ENCODE measurements at regions not wholly inside any gene's neighbourhood (a gene's known extent, or its start where the extent isn't known, plus 50 kb on each side); places are given as distances from the start of the nearest gene placed in this dataset.
"Not testable (repeated sequence)": the region's sequence is repeated elsewhere in the genome, so short reads cannot be mapped to it uniquely, and the experiment has no call there.

- H3K27me3 Mint-ChIP-seq (ENCODE audit: low read depth), result peaks cover 1% of the 10 kb centered on the region
- intact Hi-C loops (cut with micrococcal nuclease), result no loop called here
- CTCF ChIA-PET, result no interaction called here
These were observed 147.8 kb upstream of the ARHGAP20 start for GRCh38 chr11:110859998-110860397.

GRCh38 chr11:110859240-110859840 is 147.1 kb upstream of the ARHGAP20 start:
- no peak for DNase-seq
- Mint-ChIP-seq H3K27ac (no peak overlapping the region), H3K9me3 (no peaks in the 10 kb centered on the region), H3K4me3 (no peak overlapping the region), H3K4me1 (ENCODE audit: low read depth) (no peaks in the 10 kb centered on the region), H3K36me3 (ENCODE audit: low read depth) (no peaks in the 10 kb centered on the region), H3K27me3 (ENCODE audit: low read depth) (peaks cover 1% of the 10 kb centered on the region)
- CTCF ChIA-PET, result no interaction called here
- intact Hi-C loops (cut with micrococcal nuclease), result no loop called here

More at GRCh38 chr11:110859998-110860397, 147.8 kb upstream of the ARHGAP20 start:
- no peak overlapping the region for H3K27ac Mint-ChIP-seq
- H3K36me3 Mint-ChIP-seq (ENCODE audit: low read depth), result no peaks in the 10 kb centered on the region
- no peaks in the 10 kb centered on the region for H3K4me1 Mint-ChIP-seq (ENCODE audit: low read depth)
- no peak for DNase-seq
- H3K4me3 Mint-ChIP-seq, result no peak overlapping the region
- no peaks in the 10 kb centered on the region for H3K9me3 Mint-ChIP-seq

- Mint-ChIP-seq H3K27ac (no peak overlapping the region), H3K4me3 (no peak overlapping the region), H3K9me3 (no peaks in the 10 kb centered on the region), H3K4me1 (ENCODE audit: low read depth) (no peaks in the 10 kb centered on the region), H3K27me3 (ENCODE audit: low read depth) (peaks cover 1% of the 10 kb centered on the region), H3K36me3 (ENCODE audit: low read depth) (no peaks in the 10 kb centered on the region)
- intact Hi-C loops (cut with micrococcal nuclease), result no loop called here
- CTCF ChIA-PET, result no interaction called here
- no peak for DNase-seq
These were observed 146.3 kb upstream of the ARHGAP20 start for GRCh38 chr11:110858547-110858921.

- Mint-ChIP-seq H3K27ac (no peak overlapping the region), H3K27me3 (ENCODE audit: low read depth) (peaks cover 1% of the 10 kb centered on the region), H3K4me3 (no peak overlapping the region), H3K4me1 (ENCODE audit: low read depth) (no peaks in the 10 kb centered on the region), H3K9me3 (no peaks in the 10 kb centered on the region), H3K36me3 (ENCODE audit: low read depth) (no peaks in the 10 kb centered on the region)
- intact Hi-C loops (cut with micrococcal nuclease), result no loop called here
- DNase-seq, result no peak
- CTCF ChIA-PET, result no interaction called here
These were observed 145.8 kb upstream of the ARHGAP20 start for GRCh38 chr11:110857892-110858546.

DNA sequence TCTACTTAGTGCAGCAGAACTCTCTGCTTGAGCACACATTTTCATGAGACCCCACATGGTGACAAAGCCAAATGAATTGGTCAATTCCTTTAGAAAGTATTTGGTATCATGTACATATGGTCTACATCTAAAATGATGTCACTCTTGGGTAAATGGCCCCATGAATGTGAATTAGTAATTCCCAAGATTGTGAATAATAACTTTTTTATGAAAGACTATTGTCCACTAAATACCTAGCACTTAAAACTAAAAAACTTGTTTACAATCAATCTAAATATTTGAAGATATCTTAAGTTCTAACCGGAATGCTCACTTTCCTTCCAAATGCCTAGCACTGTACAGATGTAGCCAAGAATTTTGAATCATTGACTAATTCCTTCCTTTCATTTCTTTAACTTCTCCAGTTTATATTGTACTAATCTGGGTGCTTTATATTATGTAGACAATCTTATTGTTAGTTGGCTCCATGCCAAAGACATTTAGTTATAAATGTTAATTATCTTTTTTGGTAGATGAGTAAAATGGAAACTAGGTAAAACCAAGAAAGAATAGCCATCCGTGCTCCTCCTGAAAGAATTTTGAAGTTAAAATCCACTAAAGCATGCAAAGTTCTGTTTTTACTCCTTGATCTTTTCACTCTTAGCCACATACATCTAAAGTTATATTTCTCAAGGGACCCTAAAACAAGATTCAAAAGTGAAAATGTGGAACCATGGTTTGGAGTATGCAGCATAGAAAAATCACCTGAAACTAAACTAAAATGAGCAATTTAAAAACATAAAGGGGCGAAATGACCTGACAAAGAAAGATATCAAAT is 145.0 kb upstream of the ARHGAP20 start:
- CTCF ChIA-PET, result no interaction called here
- H3K27ac Mint-ChIP-seq, result no peak overlapping the region
- H3K4me3 Mint-ChIP-seq, result no peak overlapping the region
- no peaks in the 10 kb centered on the region for H3K9me3 Mint-ChIP-seq
- H3K4me1 Mint-ChIP-seq (ENCODE audit: low read depth), result no peaks in the 10 kb centered on the region
- DNase-seq, result no peak
- H3K36me3 Mint-ChIP-seq (ENCODE audit: low read depth), result no peaks in the 10 kb centered on the region
- intact Hi-C loops (cut with micrococcal nuclease), result no loop called here
- peaks cover 1% of the 10 kb centered on the region for H3K27me3 Mint-ChIP-seq (ENCODE audit: low read depth)

DNA sequence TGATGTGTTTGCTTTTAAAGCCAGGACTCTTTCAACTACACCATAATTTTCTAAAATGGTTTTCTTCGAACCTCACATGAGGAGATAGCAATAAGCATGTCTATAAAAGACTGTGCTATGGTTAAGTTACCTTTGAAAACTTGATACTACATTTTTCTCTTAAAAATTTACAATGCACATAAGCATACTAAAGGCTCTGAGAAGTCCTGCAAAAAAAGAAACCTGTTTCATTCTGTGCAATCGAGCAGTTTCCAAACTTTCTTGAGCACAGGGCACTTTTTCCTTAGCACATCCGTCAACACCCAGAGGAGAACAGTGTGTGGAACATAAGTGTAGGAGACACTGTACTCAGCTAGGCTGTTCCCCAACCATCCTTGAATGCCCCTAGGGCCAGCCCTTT is 144.1 kb upstream of the ARHGAP20 start:
- intact Hi-C loops (cut with micrococcal nuclease), result no loop called here
- Mint-ChIP-seq H3K4me3 (no peak overlapping the region), H3K27me3 (ENCODE audit: low read depth) (peaks cover 5% of the 10 kb centered on the region), H3K36me3 (ENCODE audit: low read depth) (no peaks in the 10 kb centered on the region), H3K27ac (no peak overlapping the region), H3K9me3 (no peaks in the 10 kb centered on the region), H3K4me1 (ENCODE audit: low read depth) (no peaks in the 10 kb centered on the region)
- no peak for DNase-seq
- CTCF ChIA-PET, result no interaction called here

GRCh38 chr11:110855191-110855590 is 143.0 kb upstream of the ARHGAP20 start:
- intact Hi-C loops (cut with micrococcal nuclease), result no loop called here
- DNase-seq, result no peak
- H3K4me3 Mint-ChIP-seq, result no peak overlapping the region
- peaks cover 5% of the 10 kb centered on the region for H3K27me3 Mint-ChIP-seq (ENCODE audit: low read depth)
- CTCF ChIA-PET, result no interaction called here
- H3K27ac Mint-ChIP-seq, result no peak overlapping the region
- H3K9me3 Mint-ChIP-seq, result no peaks in the 10 kb centered on the region
- no peaks in the 10 kb centered on the region for H3K36me3 Mint-ChIP-seq (ENCODE audit: low read depth)
- H3K4me1 Mint-ChIP-seq (ENCODE audit: low read depth), result no peaks in the 10 kb centered on the region

GRCh38 chr11:110852921-110853490 is 140.8 kb upstream of the ARHGAP20 start:
- Mint-ChIP-seq H3K4me3 (no peak overlapping the region), H3K27ac (no peak overlapping the region), H3K27me3 (ENCODE audit: low read depth) (peaks cover 5% of the 10 kb centered on the region), H3K36me3 (ENCODE audit: low read depth) (no peaks in the 10 kb centered on the region), H3K4me1 (ENCODE audit: low read depth) (no peaks in the 10 kb centered on the region), H3K9me3 (no peaks in the 10 kb centered on the region)
- CTCF ChIA-PET, result interaction anchor here (0.7 kb wide), 1 partner anchor 650 kb away, joined by 3 read pairs; no protein-coding TSS in a partner anchor
- intact Hi-C loops (cut with micrococcal nuclease), result no loop called here
- DNase-seq, result no peak

- no peaks in the 10 kb centered on the region for H3K9me3 Mint-ChIP-seq
- no peak overlapping the region for H3K4me3 Mint-ChIP-seq
- H3K27me3 Mint-ChIP-seq (ENCODE audit: low read depth), result peaks cover 8% of the 10 kb centered on the region
- H3K36me3 Mint-ChIP-seq (ENCODE audit: low read depth), result no peaks in the 10 kb centered on the region
- DNase-seq, result no peak
- H3K4me1 Mint-ChIP-seq (ENCODE audit: low read depth), result no peaks in the 10 kb centered on the region
- H3K27ac Mint-ChIP-seq, result no peak overlapping the region
- CTCF ChIA-PET, result no interaction called here
- intact Hi-C loops (cut with micrococcal nuclease), result no loop called here
These were observed 138.6 kb upstream of the ARHGAP20 start for GRCh38 chr11:110850846-110851245.

GRCh38 chr11:110843053-110843452 is 130.8 kb upstream of the ARHGAP20 start:
- H3K27ac Mint-ChIP-seq; H3K27me3 Mint-ChIP-seq (ENCODE audit: low read depth); H3K4me3 Mint-ChIP-seq; H3K36me3 Mint-ChIP-seq (ENCODE audit: low read depth); H3K4me1 Mint-ChIP-seq (ENCODE audit: low read depth); DNase-seq; H3K9me3 Mint-ChIP-seq; intact Hi-C loops (cut with micrococcal nuclease): not testable (repeated sequence)
- CTCF ChIA-PET, result interaction anchor here (0.7 kb wide), 1 partner anchor 42 kb away, joined by 3 read pairs; no protein-coding TSS in a partner anchor

DNA sequence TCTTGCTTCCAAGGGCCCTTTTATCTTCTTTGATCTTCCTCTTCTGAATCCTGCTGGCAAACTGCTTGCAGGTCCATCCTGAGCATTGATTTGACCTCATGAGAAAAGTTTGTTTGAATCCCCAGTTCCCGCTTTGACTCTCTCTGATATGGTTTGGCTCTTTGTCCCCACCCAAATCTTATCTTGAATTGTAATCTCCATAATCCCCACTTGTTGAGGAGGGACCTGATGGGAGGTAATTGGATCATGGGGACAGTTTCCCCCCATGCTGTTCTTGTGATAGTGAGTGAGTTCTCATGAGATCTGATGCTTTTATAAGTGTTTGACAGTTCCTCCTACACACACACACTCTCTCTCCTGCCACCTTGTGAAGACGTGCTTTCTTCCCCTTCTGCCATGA is 126.6 kb upstream of the ARHGAP20 start:
- CTCF ChIA-PET, result no interaction called here
- Mint-ChIP-seq H3K27ac (no peak overlapping the region), H3K27me3 (ENCODE audit: low read depth) (no peaks in the 10 kb centered on the region), H3K4me1 (ENCODE audit: low read depth) (peaks cover 16% of the 10 kb centered on the region), H3K4me3 (no peak overlapping the region), H3K36me3 (ENCODE audit: low read depth) (no peaks in the 10 kb centered on the region), H3K9me3 (peaks cover 7% of the 10 kb centered on the region)
- DNase-seq, result no peak
- intact Hi-C loops (cut with micrococcal nuclease), result no loop called here

DNA sequence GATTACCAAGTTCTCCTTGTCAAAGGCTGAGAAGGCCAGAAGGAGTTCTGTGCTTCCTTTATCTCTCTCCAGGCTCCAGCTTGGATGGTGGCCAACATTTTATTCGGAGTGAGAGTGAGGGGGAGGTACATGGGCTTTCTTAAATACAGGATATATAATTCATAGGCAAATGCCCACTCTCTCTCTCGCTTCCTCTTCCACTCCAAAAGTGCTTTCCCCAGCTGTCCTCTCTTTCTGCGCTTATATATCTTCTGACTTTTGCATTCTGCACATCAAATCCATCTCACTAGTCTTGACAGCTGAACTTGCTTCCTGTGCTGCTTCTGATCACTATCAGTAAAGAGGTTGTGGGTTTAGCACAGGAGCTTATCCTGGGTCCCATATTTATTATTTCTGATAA is 125.4 kb upstream of the ARHGAP20 start:
- Mint-ChIP-seq H3K36me3 (ENCODE audit: low read depth) (no peaks in the 10 kb centered on the region), H3K9me3 (peaks cover 5% of the 10 kb centered on the region), H3K27me3 (ENCODE audit: low read depth) (no peaks in the 10 kb centered on the region), H3K4me1 (ENCODE audit: low read depth) (peaks cover 26% of the 10 kb centered on the region), H3K4me3 (no peak overlapping the region), H3K27ac (no peak overlapping the region)
- CTCF ChIA-PET, result no interaction called here
- intact Hi-C loops (cut with micrococcal nuclease), result no loop called here
- DNase-seq, result no peak

All from activated naive CD4-positive, alpha-beta T cell treated with anti-CD3 and anti-CD28 coated beads for 36 hours (primary cell).